ENCODE measurements at regions not wholly inside any gene's neighbourhood (a gene's known extent, or its start where the extent isn't known, plus 50 kb on each side); places are given as distances from the start of the nearest gene placed in this dataset.

DNA sequence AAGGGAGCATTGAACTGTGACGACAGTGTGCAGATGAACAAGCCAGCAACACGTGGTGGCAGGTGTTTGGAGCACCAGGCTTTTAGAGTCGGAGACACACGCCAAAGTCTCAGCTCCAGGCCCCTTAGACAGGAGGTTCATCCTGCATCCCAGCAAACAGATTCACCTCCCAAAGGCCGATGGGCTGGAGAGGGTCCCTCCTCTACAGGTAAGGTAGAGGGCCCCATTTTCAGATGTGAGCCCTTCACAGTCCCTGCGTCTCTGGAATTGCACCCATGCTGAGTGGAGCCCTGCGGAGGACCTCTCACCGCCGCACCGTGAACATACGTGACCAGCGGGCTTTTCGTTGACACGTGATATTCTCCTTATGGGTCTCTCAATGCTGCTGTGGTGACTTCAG lies 109.0 kb upstream of the B3GAT1 start:
- TF ChIP-seq, protein P1, sequence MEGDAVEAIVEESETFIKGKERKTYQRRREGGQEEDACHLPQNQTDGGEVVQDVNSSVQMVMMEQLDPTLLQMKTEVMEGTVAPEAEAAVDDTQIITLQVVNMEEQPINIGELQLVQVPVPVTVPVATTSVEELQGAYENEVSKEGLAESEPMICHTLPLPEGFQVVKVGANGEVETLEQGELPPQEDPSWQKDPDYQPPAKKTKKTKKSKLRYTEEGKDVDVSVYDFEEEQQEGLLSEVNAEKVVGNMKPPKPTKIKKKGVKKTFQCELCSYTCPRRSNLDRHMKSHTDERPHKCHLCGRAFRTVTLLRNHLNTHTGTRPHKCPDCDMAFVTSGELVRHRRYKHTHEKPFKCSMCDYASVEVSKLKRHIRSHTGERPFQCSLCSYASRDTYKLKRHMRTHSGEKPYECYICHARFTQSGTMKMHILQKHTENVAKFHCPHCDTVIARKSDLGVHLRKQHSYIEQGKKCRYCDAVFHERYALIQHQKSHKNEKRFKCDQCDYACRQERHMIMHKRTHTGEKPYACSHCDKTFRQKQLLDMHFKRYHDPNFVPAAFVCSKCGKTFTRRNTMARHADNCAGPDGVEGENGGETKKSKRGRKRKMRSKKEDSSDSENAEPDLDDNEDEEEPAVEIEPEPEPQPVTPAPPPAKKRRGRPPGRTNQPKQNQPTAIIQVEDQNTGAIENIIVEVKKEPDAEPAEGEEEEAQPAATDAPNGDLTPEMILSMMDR (conservative IDR thresholded peaks at IDR 0.05; ENCODE audit: low read depth, low read length) = no peak
- no peak for DNase-seq (ENCODE audit: low read depth)

DNA sequence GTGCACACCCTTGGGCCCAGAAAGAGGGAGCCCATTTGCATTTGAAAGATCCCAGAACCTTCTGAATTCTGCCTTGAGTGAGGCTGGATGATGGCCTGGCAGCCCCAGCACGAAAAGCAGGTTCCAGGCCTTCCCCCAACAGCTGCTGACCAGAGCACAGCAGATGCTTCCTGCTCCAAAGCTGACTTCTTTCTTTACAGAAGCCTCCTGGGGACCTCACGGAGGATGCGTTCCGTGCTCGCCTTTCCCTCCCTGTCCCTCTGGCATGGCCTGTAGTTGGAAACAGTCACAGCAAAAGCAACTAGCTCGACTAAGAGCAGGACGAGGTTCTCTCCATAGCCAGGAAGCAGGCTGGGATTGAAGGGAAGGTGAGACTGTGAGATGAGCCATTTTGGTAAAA lies 107.7 kb upstream of the B3GAT1 start:
- DNase-seq (ENCODE audit: low read depth) = no peak
- no peak overlapping the region for H3K4me3 ChIP-seq (ENCODE audit: low read length)
- TF ChIP-seq, protein P1 (conservative IDR thresholded peaks at IDR 0.05; ENCODE audit: low read depth, low read length) = no peak

More for the DNA sequence above, 109.0 kb upstream of the B3GAT1 start:
- H3K4me3 ChIP-seq (ENCODE audit: low read length) = no peak overlapping the region

DNA sequence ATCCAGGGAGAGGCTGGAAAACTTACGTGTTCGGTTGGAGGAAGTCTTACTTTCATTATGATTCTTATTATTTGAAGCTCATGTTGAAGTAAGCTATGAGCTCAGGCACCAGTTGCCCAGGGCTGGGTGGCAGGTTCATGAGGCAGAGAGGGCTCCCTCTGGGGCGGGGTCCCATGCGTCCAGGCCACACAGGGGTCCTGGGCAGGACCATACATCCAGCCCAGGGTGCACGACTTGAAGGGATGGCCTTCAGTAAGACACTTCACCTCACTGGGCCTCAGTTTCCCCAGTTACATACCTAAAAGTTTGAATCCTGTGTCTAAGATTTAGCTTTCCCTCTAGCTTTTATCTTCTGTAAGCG lies 107.3 kb upstream of the B3GAT1 start:
- no peak for DNase-seq (ENCODE audit: low read depth)
- TF ChIP-seq, protein P1 (conservative IDR thresholded peaks at IDR 0.05; ENCODE audit: low read depth, low read length) = no peak
- H3K4me3 ChIP-seq (ENCODE audit: low read length) = no peak overlapping the region

DNA sequence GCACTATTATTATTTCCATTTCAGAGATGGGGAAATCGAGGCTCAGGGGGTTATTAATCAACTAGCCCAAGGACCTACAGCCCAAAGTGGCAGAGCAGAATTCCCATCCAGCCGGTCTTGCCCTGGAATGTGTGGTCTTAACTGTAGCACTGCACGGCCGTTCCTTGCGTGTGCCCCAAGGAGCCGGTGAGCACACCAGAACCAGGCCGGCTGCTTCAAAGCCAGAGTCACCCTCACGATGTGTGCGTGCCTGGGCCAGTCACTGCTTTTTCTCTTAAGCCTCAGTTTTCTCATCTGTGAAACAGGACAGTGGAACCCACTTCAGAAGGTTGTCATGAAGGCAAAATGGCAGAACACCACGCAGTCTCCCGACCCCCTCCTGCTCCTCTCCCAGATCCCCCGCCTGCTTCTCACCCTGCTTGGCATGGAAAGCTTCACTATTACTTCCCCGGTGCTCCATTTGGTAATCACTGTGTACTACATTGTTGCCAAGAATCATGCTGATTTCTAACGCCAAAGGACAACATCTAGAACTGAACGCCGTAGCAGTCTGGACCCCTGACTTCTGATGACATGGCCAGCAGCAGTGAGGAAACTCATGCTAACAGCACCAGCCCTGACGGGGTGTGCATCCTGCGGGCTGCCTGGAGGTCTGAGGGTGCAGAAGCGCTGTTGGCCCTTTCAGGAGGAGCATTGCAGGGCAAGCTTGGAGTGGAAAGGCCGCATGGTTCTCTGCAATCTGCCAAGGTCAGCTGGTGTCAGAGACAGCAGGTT lies 106.8 kb upstream of the B3GAT1 start:
- no peak for DNase-seq (ENCODE audit: low read depth)
- no peak overlapping the region for H3K4me3 ChIP-seq (ENCODE audit: low read length)
- TF ChIP-seq, protein P1 (conservative IDR thresholded peaks at IDR 0.05; ENCODE audit: low read depth, low read length) = no peak

DNA sequence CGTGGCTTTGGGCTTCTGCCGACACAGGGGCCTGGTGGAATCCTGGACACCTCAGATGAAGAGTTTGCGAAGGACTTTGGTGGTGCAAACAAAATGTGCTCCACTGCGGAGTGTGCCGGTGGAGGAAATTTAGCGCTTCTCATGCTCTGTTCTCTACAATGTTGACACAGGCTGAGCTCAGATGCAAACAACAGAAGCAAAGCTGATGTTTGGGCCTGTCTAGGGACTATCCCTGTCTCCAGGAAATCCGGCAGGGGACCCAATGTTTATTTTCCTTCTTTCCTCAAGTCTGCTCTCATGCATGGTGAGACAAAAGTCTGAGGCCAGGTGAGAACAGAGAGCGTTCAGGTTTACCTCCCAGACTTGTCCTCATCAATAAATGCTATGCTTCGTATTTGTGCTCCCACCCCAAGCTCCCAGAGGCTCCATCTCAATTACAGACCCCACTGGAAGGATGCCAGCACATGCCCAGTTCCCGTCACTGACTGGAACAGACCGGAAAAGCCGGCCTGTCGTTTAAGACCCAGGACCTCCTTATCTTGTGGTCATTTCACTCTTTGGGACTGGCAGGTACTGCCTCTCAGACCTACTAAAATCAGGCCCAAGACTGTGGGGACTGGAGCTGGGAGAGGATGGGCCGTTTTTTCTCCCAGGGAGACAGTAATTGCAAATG lies 105.7 kb upstream of the B3GAT1 start:
- DNase-seq (ENCODE audit: low read depth) = no peak
- no peak overlapping the region for H3K4me3 ChIP-seq (ENCODE audit: low read length)
- TF ChIP-seq, protein P1 (conservative IDR thresholded peaks at IDR 0.05; ENCODE audit: low read depth, low read length) = no peak

DNA sequence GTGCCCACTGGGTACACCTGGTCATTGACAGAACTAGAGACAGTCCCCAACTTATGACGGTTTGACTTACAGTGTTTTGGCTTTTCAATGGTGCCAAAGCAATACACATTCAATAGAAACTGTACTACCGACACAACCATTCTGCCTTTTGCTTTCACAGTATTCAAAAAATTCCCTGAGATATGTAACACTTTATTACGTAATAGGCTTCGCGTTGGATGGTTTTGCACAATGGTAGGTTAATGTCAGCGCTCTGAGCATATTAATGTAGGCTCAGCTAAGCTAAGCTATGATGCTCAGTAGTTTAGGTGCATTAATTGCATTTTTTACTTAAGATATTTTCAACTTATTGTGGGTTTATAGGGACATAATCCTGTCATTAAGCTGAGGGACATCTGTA lies 105.1 kb upstream of the B3GAT1 start:
- TF ChIP-seq, protein P1 (conservative IDR thresholded peaks at IDR 0.05; ENCODE audit: low read depth, low read length) = no peak
- DNase-seq (ENCODE audit: low read depth) = no peak
- no peak overlapping the region for H3K4me3 ChIP-seq (ENCODE audit: low read length)

DNA sequence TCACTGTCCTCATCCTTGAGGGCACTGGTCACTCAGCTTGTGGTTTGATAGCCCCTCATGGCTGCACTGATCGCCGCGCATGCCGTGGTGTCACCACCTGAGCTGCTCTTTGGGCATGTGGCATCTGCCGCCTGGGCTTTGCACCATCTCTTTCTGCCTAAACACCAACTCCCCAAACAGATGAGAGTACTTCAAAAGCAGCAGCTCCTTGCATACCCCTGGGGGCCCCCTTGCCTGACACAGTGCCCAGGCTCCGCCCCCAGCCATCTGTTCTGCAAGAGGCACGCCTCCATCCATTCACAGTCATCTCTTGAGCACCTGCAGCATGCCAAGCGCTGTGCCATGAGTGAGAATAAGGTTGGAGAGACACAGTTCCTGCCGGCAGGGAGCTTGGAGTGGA lies 104.5 kb upstream of the B3GAT1 start:
- TF ChIP-seq, protein P1 (conservative IDR thresholded peaks at IDR 0.05; ENCODE audit: low read depth, low read length) = no peak
- DNase-seq (ENCODE audit: low read depth) = no peak
- H3K4me3 ChIP-seq (ENCODE audit: low read length) = no peak overlapping the region
